Brain microvascular endothelial cell (primary cell): ENCODE measurements at regions not wholly inside any gene's neighbourhood (a gene's known extent, or its start where the extent isn't known, plus 50 kb on each side); places are given as distances from the start of the nearest gene placed in this dataset.

Experiments used
- DNase-seq: peaks from one replicate; pipeline ENCODE4 v3.0.0-alpha.2; 2020
- H3K27ac ChIP-seq: fragments of 250-450 bp; sonication (Bioruptor Pico); 2 replicates; pipeline ENCODE4 v1.5.1; 2020; ENCODE audit warnings: mild to moderate bottlenecking, moderate library complexity
- H3K27me3 ChIP-seq: fragments of 250-450 bp; sonication (Bioruptor Pico); replicated peaks from 2 replicates; pipeline ENCODE4 v1.5.1; 2020; ENCODE audit warnings: mild to moderate bottlenecking
- H3K36me3 ChIP-seq: fragments of 250-450 bp; sonication (Bioruptor Pico); replicated peaks from 2 replicates; pipeline ENCODE4 v1.5.1; 2020; ENCODE audit warnings: mild to moderate bottlenecking
- H3K4me3 ChIP-seq: 2 replicates; pipeline ENCODE4 v1.5.1; 2011; ENCODE audit warnings: low read depth, mild to moderate bottlenecking, control low read depth, low read length, moderate library complexity
- CTCF ChIP-seq: IDR thresholded peaks from 2 replicates; pipeline ENCODE4 v1.5.1; 2011; ENCODE audit warnings: low read depth, mild to moderate bottlenecking, moderate library complexity, low read length, control low read depth, inconsistent platforms; ENCODE audit errors: missing control alignments
- in situ Hi-C: cut with HindIII; loops from 2 replicates; pipeline ENCODE4 v1.10.0; 2017; ENCODE audit warnings: low sequenced_read_pairs, low pct_ligation_motif_present

- Histone ChIP-seq H3K36me3 (no peaks in the 10 kb centered on the region), H3K4me3 (no peak overlapping the region), H3K27me3 (no peaks in the 10 kb centered on the region), H3K27ac (no peak overlapping the region)
- in situ Hi-C loops = no loop called here
- DNase-seq = no peak
- TF ChIP-seq CTCF = no peak
These were observed 471.5 kb downstream of the TXNL1 start for GRCh38 chr18:56166914-56167313.

GRCh38 chr18:56165601-56166355 lies 472.6 kb downstream of the TXNL1 start:
- no peaks in the 10 kb centered on the region for H3K27me3 ChIP-seq
- DNase-seq = no peak
- H3K4me3 ChIP-seq = no peak overlapping the region
- in situ Hi-C loops = no loop called here
- no peak overlapping the region for H3K27ac ChIP-seq
- H3K36me3 ChIP-seq = no peaks in the 10 kb centered on the region
- no peak for TF ChIP-seq CTCF

GRCh38 chr18:56162311-56163265 lies 475.8 kb downstream of the TXNL1 start:
- H3K27me3 ChIP-seq = no peaks in the 10 kb centered on the region
- no peak for TF ChIP-seq CTCF
- H3K4me3 ChIP-seq = no peak overlapping the region
- in situ Hi-C loops = no loop called here
- no peaks in the 10 kb centered on the region for H3K36me3 ChIP-seq
- H3K27ac ChIP-seq = no peak overlapping the region
- no peak for DNase-seq

- Histone ChIP-seq H3K27me3 (no peaks in the 10 kb centered on the region), H3K27ac (no peak overlapping the region), H3K36me3 (no peaks in the 10 kb centered on the region), H3K4me3 (no peak overlapping the region)
- in situ Hi-C loops = no loop called here
- DNase-seq = no peak
- no peak for TF ChIP-seq CTCF
These were observed 476.7 kb downstream of the TXNL1 start for GRCh38 chr18:56161566-56162260.

- Histone ChIP-seq H3K4me3 (no peak overlapping the region), H3K27me3 (no peaks in the 10 kb centered on the region), H3K36me3 (no peaks in the 10 kb centered on the region), H3K27ac (no peak overlapping the region)
- TF ChIP-seq CTCF = no peak
- in situ Hi-C loops = no loop called here
- DNase-seq = no peak
These were observed 479.7 kb downstream of the TXNL1 start for GRCh38 chr18:56158676-56159075.
